GM23338 (cell line): ENCODE measurements at regions not wholly inside any gene's neighbourhood (a gene's known extent, or its start where the extent isn't known, plus 50 kb on each side); places are given as distances from the start of the nearest gene placed in this dataset.

Source experiments
- CREB1 ChIP-seq: fragments of 250-450 bp; sonication (Bioruptor Pico); IDR thresholded peaks from 2 replicates; pipeline ENCODE4 v1.5.0; 2020; ENCODE audit warnings: low read depth, mild to moderate bottlenecking, moderate library complexity
- EZH2 ChIP-seq: fragments of 200-600 bp; sonication (generic); IDR thresholded peaks from one replicate; pipeline ENCODE4 v1.8.0; 2017; ENCODE audit warnings: antibody characterized with exemption, mild to moderate bottlenecking, low read depth; ENCODE audit not compliant: unreplicated experiment
- EZH2phosphoT487 ChIP-seq: fragments of 200-600 bp; sonication (generic); IDR thresholded peaks from one replicate; pipeline ENCODE4 v1.8.1; 2018; ENCODE audit warnings: antibody characterized with exemption; ENCODE audit not compliant: unreplicated experiment
- JUNB ChIP-seq: IDR thresholded peaks from one replicate; pipeline ENCODE4 v1.6.1; 2016; ENCODE audit warnings: antibody characterized with exemption; ENCODE audit not compliant: unreplicated experiment
- NANOG ChIP-seq: IDR thresholded peaks from 2 replicates; pipeline ENCODE4 v1.6.1; 2016; ENCODE audit warnings: antibody characterized with exemption, borderline replicate concordance
- POLR2AphosphoS5 ChIP-seq: IDR thresholded peaks from 2 replicates; pipeline ENCODE4 v1.6.1; 2016; ENCODE audit warnings: antibody characterized with exemption, low read depth
- REST ChIP-seq: IDR thresholded peaks from one replicate; pipeline ENCODE4 v1.6.1; 2018; ENCODE audit warnings: antibody characterized with exemption; ENCODE audit not compliant: unreplicated experiment
- STAT1 ChIP-seq: IDR thresholded peaks from one replicate; pipeline ENCODE4 v1.6.1; 2016; ENCODE audit warnings: antibody characterized with exemption; ENCODE audit not compliant: unreplicated experiment
- ZNF114 ChIP-seq: fragments of 250-450 bp; sonication (Bioruptor Pico); IDR thresholded peaks from 2 replicates; pipeline ENCODE4 v1.5.0; 2020; ENCODE audit warnings: mild to moderate bottlenecking, moderate library complexity
- ZNF331 ChIP-seq: fragments of 250-450 bp; sonication (Bioruptor Pico); IDR thresholded peaks from 2 replicates; pipeline ENCODE4 v1.5.0; 2020; ENCODE audit warnings: low read depth, mild to moderate bottlenecking, moderate library complexity
- TF ChIP-seq, protein P1 (sequence below), 2 experiments: fragments of 200-600 bp in 1 of 2; sonication (generic) in 1 of 2; conservative IDR thresholded peaks; 2 replicates each; pipeline versions ENCODE4 v1.5.1 to v1.6.1; 2016 to 2017; ENCODE audit warnings: antibody characterized with exemption in 2 of 2, low read depth in 2 of 2, mild to moderate bottlenecking in 2 of 2, moderate library complexity in 1 of 2
- TF ChIP-seq, protein P2 (sequence below): IDR thresholded peaks from 2 replicates; pipeline ENCODE4 v1.6.1; 2016; ENCODE audit warnings: antibody characterized with exemption

DNA sequence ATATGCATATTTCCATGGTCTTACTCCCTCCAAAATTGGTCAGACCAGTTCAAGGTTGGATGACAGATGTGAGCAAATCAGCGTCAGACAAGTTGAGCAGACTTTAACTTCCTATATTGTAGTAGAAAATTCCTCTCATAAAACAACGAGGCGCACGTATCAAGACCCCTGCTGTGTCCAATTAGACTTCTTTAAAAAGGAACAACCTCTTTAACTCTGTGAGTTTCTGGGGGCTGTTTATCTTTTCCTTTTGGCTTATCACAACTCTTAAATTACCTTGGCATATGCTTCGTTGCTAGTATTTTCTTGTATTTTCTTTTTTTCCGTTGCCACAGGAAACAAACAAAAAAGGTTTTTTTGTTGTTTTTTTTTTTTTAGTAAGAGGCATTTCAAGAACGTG lies 398.2 kb upstream of the WWC1 start:
- TF ChIP-seq, protein P1, sequence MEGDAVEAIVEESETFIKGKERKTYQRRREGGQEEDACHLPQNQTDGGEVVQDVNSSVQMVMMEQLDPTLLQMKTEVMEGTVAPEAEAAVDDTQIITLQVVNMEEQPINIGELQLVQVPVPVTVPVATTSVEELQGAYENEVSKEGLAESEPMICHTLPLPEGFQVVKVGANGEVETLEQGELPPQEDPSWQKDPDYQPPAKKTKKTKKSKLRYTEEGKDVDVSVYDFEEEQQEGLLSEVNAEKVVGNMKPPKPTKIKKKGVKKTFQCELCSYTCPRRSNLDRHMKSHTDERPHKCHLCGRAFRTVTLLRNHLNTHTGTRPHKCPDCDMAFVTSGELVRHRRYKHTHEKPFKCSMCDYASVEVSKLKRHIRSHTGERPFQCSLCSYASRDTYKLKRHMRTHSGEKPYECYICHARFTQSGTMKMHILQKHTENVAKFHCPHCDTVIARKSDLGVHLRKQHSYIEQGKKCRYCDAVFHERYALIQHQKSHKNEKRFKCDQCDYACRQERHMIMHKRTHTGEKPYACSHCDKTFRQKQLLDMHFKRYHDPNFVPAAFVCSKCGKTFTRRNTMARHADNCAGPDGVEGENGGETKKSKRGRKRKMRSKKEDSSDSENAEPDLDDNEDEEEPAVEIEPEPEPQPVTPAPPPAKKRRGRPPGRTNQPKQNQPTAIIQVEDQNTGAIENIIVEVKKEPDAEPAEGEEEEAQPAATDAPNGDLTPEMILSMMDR (conservative IDR thresholded peaks at IDR 0.05; ENCODE audit: low read depth in 2 of 2) = no peak
- TF ChIP-seq EZH2 (no peak), EZH2phosphoT487 (no peak), POLR2AphosphoS5 (no peak), CREB1 (CRISPR knock-in tag) (no peak), ZNF114 (no peak), REST (no peak), JUNB (no peak), STAT1 (no peak), ZNF331 (CRISPR knock-in tag) (no peak), NANOG (no peak)
- TF ChIP-seq, protein P2, sequence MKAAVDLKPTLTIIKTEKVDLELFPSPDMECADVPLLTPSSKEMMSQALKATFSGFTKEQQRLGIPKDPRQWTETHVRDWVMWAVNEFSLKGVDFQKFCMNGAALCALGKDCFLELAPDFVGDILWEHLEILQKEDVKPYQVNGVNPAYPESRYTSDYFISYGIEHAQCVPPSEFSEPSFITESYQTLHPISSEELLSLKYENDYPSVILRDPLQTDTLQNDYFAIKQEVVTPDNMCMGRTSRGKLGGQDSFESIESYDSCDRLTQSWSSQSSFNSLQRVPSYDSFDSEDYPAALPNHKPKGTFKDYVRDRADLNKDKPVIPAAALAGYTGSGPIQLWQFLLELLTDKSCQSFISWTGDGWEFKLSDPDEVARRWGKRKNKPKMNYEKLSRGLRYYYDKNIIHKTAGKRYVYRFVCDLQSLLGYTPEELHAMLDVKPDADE = no peak
